NCI-H1930 (cell line): ENCODE measurements at regions not wholly inside any gene's neighbourhood (a gene's known extent, or its start where the extent isn't known, plus 50 kb on each side); places are given as distances from the start of the nearest gene placed in this dataset.

Experiments
- DNase-seq, 2 experiments: peaks; one replicate each; lab custom pipeline; 2025; lab: John Stamatoyannopoulos, UW

GRCh38 chr20:40958598-40958997 lies 70.0 kb upstream of the TOP1 start:
- no peak for DNase-seq

DNA sequence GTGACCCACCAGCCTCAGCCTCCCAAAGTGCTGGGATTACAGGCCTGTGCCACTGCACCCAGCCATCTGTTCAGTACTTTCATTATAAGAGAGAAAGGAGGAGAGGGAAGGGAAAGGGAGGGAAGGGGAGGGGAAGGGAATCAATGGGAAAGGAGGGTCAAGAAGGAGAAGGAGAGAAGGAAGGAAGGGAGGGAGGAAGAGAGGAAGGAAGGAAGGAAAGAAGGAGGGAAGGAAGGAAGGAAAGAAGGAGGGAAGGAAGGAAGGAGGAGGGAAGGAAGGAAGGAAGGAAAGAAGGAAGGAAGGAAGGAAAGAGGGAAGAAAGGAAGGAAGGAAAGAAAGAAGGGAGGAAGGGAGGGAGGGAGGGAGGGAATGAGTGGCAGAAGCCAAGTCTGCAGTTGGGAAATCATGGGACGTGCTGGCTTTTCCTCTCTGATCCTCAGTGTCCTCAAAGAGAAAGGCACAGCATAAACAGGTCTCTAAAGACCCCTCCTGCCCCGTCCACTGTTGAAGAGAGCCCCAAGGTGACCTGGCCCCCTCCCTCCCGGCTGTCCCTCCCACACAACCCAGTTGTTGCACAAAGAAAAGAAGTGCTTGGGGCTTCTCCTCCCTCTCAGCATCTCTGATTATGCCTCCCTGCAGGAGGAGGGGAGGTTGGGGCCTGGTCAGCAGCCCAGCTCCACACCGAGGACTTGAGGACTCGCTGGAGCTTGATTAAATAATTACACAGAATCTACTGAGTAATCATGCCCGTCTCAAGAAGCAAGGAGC lies 69.1 kb upstream of the TOP1 start:
- no peak for DNase-seq

DNA sequence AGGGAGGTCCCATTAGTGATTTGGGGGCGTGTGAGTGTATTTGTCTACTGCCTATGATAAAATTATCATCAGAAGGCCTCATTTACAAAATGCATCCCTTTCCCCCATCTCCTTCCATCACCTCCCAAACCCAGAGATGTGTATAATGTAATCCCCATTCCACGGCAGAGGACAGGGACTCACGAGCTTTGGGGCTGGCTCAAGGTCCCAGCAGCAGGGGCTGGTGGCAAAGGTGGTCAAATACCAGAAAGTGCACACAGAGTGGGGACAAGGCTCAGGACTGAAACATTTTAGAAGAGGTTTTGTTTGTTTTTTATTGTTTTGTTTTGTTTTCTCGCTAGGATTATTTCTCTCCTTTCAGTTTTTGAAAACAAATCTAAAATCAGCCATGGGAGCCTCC lies 68.5 kb upstream of the TOP1 start:
- DNase-seq, result no peak

- DNase-seq, result no peak
These were observed 68.1 kb upstream of the TOP1 start for GRCh38 chr20:40960521-40960956.

DNA sequence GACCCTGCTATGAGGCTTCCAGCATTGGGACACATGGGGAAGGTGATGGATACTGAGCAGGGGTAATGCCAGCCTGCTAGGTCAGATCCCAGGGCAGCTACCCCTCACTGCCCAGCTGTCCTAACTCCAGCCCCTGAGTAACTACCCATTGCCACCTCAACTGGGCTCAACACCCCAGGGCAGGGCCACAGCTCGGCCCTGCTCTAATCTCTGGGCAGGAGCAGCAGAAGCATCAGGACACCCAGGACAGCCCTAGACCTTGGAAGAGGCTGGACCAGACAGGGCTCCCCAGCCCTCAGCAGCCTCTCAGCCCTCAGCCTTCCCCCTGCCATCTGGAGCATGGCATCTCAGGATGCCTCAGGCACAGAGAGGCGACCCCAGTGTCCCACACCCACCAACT lies 67.4 kb upstream of the TOP1 start:
- DNase-seq, result no peak

DNA sequence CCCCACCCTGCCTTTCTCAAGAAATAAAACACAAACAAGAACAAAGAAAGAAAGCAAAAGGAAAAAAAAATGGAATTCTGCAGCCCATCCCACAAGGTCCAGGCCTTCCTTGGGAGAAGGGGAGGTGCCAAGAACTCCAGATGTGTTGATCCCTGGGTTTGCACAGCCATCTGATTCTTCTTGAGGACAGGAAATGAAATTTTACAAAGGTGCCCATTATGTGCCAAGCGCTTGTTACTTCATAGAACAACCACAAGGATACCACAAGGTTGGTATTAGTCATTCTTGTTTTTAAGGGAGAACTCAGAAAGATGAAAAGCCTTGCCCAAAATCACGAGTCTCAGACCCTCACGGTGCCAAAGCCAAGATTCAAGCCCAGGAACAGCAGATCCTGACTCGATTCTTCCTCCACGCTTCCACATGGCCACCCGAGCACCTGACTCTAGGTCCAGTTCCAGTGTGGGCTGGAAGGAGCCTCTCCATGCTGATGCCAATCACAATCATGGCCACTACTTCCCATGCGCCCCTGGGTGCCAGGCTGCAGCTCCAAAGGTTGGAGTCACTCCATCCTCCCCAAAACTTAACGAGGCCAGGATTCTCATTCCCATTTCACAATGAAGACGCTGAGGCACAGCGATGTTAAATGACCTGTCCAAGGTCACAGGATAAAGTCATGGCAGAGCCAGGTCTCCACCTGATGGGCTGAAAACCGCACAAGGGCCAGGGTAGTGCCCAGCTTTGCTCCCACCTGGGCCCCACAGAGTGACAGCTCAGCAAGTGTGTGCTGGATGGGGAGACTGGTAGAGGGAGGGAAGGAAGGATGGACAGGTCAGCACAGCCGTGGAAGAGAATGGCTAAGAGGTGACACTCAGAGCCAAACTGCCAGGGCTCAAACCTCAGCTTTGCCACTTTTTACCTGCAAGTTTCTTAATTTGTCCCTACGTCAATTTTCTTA lies 66.7 kb upstream of the TOP1 start:
- DNase-seq, result no peak

DNA sequence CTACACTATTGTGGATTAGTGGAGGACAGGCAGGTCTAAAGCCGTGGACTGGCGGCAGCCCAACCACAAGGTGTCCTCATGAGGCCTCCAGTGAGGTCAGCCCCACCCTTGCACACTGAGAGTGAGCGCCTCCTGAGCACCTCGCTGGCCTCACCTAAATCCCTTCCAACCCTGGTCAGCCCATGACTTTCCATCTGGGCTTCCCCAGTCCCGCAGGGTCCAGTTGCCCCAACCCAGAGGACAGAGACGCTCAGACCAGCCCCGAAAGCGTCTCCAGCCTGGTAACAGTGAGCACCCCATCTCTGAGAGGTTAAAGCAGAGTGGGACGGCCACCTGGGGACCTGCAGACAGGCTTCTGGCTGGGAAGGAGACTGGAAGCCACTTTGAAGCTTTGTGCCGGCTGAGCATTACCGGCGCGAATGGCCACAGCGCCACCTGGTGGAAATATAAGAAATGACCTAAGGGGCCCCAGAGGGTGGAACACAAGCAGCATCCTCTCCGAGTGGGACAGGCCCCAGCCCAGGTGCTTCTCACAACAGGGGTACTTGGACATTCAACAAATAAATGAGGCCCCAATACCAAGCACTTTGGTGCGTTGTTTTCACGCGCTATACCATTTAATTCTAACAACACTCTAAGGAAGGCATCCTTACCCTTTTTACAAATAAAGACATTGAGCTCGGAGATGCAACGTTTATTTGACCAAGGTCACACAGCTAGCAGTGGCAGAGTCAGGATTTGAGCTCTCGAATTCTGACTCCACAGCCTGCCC lies 65.7 kb upstream of the TOP1 start:
- peak; percentile 39 to 61 for DNase-seq

DNA sequence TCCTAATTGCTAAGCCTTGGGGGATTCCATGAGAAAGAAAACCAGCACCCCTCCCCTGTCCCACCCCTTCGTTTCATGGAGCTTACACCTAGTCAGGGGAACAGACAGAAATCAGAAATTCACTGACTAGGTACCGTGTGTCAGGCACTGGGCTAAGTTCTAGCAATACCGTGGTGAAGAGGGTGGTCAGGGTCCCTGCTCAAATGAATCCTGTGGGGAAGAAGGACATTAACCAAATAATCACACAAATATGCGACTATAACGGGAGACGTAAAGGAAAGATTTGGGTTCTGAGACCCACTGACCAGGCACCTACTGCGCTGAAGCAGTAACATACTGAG lies 65.1 kb upstream of the TOP1 start:
- no peak for DNase-seq

GRCh38 chr20:40965671-40966070 lies 63.0 kb upstream of the TOP1 start:
- DNase-seq, result no peak

- DNase-seq, result no peak
These were observed 62.5 kb upstream of the TOP1 start for GRCh38 chr20:40966103-40966502.

DNA sequence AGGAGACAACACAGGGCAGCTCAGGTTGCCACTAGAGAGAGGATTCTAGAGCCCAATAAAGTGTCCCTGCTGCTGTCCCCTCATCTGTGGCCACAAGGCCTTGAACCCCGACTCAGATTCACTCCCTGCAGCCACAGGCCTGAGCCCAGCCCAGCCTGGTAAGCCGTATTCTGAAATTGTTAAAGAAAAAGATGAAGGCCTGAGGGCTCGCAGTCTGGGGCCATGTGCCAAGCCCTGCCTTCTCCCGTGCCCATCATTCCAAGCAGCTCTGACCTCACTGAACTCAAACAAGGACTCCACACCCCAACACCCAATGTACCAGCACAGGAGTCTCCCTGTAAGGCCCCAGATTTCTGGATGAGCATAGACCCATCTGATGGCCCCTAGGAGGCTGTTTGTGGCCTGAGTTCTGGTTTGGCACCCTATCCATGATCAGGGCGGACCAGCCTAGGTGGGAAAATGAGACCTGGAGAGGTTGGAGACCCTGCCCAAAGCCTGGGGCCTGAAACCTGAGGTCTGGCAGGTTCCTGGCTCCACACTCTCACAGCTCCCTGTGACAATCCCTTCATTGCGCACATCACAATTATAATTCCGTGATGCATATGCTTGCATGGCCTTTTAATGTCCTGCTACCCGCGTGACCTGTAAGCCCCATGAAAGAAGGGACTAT lies 62.0 kb upstream of the TOP1 start:
- no peak for DNase-seq

DNA sequence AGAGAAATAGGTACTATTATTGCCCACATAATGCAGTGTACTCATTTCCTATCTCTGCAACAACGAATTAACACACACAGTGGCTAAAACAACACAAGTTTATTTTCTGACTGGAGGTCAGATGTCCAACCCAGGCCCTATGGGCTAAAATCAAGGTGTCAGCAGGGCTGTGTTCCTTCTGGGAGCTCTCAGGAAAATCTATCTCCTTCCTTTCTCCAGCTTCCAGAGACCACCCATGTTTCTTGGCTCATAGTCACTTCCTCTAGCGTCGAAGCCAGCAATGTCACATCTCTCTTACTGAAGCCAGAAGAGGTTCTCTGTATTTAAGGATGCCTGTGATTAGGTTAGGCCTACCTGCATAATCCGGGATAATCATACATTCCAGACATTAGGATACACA lies 60.9 kb upstream of the TOP1 start:
- no peak for DNase-seq

GRCh38 chr20:40968816-40969562 lies 59.6 kb upstream of the TOP1 start:
- peak; percentile 46 to 63 for DNase-seq

DNA sequence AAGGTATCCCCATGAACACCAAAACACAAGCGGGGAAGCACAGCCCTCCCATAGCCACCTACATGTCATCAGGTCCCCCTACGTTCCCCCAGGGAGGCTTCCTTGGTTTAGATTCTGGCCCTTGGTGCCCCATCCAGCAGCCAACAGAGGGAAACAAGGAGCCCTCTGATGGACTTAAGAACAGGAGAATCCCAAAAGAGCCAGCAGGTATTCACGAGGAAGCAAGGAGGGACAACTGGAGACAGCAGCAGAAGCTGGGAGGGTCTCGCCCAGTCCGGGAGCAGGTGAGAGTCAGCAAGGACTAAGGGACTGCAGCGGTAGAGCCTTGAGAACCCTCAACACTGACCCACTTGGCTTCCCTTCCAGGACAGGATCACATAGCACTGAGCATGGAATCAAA lies 58.4 kb upstream of the TOP1 start:
- no peak for DNase-seq

DNA sequence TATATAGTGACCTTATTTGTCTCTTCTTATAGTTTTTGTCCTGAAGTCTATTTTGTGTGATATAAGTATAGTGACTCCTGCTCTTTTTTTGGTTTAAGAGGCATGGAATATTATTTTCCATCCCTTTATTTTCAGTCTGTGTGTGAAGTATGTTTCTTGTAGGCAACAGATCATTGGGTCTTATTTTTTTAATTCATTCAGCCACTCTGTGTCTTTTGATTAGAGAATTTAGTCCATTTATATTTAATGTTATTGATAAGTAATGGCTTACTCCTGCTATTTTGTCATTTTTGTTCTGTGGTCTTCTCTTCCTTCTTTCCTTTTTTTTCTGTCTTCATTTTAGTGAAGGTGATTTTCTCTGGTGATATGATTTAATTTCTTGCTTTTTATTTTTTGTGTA lies 51.4 kb upstream of the TOP1 start:
- no peak for DNase-seq

DNA sequence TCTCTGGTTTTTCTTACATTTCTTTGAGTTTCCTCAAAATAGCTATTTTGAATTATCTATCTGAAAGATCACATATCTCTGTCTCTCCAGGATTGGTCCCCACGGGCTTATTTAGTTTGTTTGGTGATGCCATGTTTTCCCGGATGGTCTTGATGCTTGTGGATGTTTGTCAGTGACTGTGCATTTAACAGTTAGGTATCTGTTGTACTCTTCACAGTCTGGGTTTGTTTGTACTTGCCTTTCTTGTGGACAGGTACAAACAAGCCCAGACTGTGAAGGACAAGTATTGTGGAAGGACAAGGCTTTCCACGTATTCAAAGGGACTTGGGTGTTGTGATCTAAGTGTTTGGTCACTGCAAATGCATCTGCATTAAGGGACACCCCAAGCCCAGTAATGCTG lies 49.9 kb upstream of the TOP1 start:
- no peak for DNase-seq
